Adrenal gland (tissue), 5 donors: ENCODE measurements at regions not wholly inside any gene's neighbourhood (a gene's known extent, or its start where the extent isn't known, plus 50 kb on each side); places are given as distances from the start of the nearest gene placed in this dataset.

Source experiments
- CTCF ChIP-seq, 6 experiments: fragments of 450-650 bp in 4 of 6; fragments of 200-600 bp in 2 of 6; sonication (generic) in 1 of 6; IDR thresholded peaks; 1 replicate in 5 of 6; 2 replicates in 1 of 6; pipeline versions ENCODE4 v1.5.1 to v1.8.0; 2016 to 2021; ENCODE audit warnings: antibody characterized with exemption in 6 of 6, mild to moderate bottlenecking in 2 of 6, moderate library complexity in 1 of 6
- POLR2A ChIP-seq, 2 donors: fragments of 450-650 bp; IDR thresholded peaks; one replicate each; pipeline ENCODE4 v1.6.1; 2017; ENCODE audit warnings: antibody characterized with exemption in 2 of 2, mild to moderate bottlenecking in 2 of 2, moderate library complexity in 1 of 2
- donor health status: DM: no; HTN: no; CAD: no.

DNA sequence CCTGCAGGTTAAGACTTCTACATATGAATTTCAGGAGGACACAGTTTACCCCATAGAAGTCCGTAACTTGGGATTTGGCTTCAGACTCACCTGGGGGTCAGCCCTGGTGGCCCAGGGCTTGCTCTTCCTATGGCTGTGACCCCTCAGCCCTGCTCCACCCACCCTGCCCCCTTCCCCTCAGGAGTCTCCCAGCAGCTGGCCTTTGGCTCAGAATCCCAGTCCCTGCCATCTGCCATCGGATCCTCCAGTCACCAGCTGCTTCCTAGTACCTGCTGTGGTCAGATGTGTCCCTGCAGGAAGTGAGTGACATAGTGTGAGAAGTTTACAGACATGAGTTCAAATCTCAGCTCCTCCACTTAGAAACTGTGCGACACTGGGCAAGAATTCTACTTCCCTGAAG is 332.6 kb downstream of the NPHP4 start:
- no peak for TF ChIP-seq CTCF (IDR thresholded peaks at IDR 0.05)
- no peak for TF ChIP-seq POLR2A (IDR thresholded peaks at IDR 0.05)
